ENCODE measurements at regions not wholly inside any gene's neighbourhood (a gene's known extent, or its start where the extent isn't known, plus 50 kb on each side); places are given as distances from the start of the nearest gene placed in this dataset.
"Not testable (repeated sequence)": the region's sequence is repeated elsewhere in the genome, so short reads cannot be mapped to it uniquely, and the experiment has no call there.

DNA sequence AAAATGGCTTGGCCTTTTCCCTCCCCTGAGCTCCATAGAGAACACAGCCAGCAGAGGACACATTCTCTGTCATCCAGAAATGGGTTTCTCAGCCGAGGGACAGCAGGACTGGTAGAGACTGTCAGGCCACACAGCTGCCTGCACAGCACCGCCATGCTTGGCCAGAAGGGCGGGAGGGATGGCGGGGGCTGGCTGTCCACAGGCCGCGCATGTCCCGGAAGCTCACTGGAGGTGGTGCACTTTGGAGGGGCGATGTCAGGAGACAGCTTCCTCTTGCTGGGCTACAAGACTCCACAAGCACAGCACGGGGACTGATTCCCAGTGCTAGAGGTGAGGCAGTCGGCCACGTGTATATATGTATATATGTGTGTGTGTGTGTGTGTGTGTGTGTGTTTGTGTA lies 125.3 kb downstream of the GOLGA6L4 start:
- DNase-seq, result not testable (repeated sequence)

DNA sequence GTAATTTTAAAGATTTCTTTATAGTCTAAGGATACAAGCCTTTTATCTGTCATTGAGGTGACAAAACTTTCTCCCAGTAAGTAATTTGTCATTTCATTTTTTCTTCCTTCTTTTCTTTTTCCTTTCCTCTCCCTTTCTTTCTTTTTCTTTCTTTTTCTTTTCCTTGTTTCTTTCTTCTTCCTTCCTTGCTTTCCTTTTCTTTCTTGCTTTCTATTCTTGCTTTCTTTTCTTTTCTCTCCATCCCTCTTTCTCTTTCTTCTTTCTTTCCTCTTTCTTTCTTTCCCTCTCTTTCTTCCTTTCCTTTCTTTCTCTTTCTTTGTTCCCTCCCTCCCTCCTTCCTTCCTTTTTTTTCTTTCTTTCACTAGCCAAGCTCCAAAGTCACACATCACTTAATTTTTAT lies 148.8 kb downstream of the GOLGA6L4 start:
- DNase-seq, result not testable (repeated sequence)

DNA sequence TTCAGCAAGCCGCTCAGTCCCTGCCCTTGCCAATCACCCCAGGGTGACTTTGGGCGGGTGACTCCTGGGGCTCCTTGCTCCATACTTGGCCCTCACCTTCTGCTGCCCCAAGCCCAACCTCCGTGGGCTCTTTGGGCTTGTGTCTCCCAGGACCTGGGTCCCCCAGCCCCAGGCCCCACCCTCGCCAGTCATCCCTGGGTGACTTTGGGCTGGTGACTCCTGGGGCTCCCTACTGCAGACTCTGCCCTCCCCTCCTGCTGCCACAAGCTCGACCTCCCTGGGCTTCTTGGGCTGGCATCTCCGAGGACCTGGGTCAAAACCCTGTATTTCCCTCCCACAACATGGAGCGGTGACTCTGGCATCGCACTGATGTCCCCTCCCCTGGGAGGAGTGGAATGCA lies 151.5 kb downstream of the GOLGA6L4 start:
- no peak for DNase-seq

DNA sequence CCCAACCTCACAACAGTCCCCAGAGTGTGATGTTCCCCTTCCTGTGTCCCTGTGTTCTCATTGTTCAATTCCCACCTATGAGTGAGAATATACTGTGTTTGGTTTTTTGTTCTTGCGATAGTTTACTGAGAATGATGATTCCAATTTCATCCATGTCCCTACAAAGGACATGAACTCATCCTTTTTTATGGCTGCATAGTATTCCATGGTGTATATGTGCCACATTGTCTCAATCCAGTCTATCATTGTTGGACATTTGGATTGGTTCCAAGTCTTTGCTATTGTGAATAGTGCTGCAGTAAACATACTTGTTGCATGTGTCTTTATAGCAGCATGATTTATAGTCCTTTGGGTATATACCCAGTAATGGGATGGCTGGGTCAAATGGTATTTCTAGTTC lies 152.6 kb downstream of the GOLGA6L4 start:
- not testable (repeated sequence) for DNase-seq

DNA sequence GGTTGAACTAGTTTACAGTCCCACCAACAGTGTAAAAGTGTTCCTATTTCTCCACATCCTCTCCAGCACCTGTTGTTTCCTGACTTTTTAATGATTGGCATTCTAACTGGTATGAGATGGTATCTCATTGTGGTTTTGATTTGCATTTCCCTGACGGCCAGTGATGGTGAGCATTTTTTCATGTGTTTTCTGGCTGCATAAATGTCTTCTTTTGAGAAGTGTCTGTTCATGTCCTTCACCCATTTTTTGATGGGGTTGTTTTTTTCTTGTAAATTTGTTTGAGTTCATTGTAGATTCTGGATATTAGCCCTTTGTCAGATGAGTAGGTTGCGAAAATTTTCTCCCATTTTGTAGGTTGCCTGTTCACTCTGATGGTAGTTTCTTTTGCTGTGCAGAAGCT lies 153.1 kb downstream of the GOLGA6L4 start:
- DNase-seq, result not testable (repeated sequence)

DNA sequence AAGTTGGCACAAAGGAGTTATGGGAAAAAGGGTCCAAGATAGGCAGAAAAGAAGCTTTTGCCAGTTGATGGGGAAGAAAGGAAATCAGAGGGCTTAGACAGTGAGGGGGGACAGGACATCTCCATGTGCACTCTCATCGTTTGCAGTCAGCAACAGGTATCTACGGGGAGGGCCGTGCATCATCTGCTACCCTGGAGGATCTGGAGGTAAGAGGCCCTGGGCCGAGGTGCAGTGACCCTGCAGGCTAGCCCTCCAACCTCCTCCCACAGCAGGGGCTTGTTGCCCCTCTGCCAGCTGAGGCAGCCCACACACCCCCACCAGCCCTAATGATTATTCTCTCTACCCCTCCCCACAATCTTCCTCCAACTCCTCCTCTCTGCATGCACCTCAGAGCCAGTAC lies 154.8 kb downstream of the GOLGA6L4 start:
- DNase-seq, result not testable (repeated sequence)

DNA sequence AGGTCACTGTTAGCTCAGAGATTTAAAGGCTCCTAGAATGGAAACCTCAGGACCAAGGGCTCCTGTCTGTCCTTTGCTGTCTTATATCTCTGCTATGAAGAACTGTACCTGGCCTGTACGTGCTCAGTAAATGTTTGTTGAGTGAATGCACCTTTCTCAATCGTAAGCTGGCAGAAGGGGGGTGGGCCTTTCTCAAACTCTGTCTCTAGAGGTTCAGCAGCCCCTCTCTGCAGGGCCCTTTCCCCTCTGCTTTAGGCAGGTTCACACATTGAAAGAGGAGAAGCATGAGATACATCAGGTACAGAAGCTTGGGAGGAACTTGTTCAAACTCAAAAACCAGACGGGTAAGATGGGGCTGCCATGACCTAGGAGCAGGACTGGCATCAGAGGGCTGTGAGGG lies 155.6 kb downstream of the GOLGA6L4 start:
- no peak for DNase-seq

DNA sequence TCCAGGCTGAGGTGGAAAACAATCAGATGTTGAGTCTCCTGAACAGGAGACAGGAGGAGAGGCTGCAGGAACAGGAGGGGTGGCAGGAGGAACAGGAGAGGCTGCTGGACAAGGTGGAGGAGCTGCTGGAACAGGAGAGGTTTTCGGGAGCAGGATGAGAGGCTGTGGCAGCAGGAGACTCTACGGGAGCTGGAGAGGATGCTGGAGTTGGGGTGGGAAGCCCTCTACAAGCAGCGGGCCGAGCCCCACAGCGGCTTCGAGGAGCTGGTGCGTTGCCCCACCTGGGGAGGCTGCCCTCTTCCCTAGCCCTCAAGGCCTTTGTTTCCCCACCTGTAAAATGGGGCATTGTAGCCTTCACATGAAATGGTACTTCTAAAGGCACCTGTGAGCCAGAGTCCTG lies 156.4 kb downstream of the GOLGA6L4 start:
- not testable (repeated sequence) for DNase-seq

DNA sequence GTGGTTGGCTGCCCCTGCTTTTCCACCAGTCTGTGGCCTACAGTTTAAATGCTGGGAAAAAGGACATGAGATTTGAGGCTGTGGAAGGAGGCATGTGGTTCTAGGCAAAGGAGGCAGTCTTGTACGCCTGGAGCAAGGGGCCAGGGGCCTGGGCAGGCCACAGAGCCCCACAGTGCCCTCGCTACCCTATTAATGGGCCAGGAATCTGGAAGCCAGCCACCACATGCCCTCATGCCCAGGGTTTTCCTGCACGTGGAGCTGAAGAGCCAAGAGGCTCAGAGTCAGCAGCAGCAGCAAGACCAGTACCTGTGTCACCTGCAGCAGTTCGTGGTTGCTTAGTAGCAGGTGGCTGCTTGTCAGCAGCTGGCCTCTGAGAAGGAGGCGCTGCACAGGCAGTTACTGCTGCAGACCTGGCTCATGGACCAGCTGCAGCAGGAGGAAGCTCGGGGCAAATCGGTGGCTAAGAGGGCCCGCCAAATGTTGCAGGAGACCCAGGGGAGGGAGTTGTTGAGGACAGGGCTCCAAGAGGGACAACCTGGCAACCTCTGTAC lies 157.9 kb downstream of the GOLGA6L4 start:
- DNase-seq, result not testable (repeated sequence)

DNA sequence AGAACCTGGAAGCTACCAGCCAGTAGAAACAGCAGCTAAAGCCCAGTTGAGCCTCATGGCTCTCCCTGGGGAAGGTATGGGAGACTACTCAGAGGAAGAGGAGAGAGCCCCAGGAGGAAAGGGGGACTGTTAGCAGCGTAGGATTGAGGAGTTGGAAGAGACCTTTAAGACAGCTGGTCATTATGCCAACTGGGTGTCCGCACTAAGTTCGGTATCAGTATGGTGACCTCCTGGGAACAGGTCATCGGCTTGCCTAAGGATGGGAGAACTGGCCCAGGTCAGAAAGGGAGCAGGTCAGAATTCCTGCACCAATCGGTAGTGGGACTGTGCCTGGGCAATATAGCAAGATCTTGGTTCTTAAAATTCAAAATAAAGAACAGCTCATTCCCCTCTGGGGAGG lies 158.4 kb downstream of the GOLGA6L4 start:
- DNase-seq, result not testable (repeated sequence)

DNA sequence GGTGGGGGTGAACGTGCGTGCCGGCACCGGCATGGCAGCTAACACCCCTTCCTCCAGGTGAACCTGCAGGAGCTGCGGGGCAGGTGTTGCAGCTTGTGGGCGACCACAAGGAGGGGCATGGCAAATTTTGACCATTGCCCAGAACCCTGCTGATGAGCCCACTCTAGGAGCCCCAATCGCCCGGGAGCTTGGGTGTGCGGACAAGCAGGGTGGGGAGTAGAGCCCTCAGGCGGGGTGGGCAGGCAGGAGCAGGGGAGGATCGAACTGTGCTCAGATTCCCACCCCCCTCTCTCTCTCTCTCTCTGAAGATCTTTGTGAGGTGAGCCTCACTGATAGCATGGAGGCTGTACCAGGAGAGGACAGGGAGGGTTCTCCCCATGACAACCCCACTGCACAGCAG lies 159.8 kb downstream of the GOLGA6L4 start:
- DNase-seq, result not testable (repeated sequence)

DNA sequence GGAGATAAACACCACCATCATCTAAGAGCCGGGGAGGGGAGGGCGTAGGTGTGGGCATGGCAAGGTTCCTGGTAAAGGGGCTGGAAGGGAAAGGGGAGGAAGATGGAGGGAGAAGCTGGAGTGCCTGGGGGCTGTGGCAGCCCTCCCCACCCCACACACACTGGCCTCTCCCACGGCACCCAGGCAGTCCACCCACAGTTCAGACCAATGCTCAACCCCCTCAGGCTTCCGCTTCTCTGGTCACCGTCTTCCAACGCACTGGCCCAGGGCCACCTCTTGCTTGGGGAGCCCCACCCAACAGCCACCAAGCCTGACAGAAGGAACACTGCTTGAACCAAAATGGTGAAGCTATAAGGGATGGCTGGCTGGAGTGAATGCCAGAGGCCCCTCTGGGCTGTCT lies 160.3 kb downstream of the GOLGA6L4 start:
- not testable (repeated sequence) for DNase-seq

DNA sequence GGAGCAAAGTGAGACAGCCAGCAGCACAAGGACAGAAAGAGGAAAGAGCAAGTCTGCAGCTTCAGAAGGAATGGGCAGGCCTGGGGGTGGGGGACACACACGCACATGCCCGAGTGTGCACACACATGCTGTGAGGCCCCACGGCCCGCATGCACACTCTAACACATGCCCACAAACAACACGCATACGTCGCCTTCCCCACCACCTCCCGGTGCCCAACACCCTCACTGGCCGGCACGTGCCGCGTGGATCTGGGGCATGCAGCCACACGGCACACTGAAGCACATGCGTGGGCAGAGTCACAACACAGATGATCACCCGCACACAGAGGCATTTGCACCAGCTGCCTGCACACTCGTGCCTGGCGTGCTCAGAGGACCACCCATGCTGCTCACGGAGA lies 161.5 kb downstream of the GOLGA6L4 start:
- not testable (repeated sequence) for DNase-seq

DNA sequence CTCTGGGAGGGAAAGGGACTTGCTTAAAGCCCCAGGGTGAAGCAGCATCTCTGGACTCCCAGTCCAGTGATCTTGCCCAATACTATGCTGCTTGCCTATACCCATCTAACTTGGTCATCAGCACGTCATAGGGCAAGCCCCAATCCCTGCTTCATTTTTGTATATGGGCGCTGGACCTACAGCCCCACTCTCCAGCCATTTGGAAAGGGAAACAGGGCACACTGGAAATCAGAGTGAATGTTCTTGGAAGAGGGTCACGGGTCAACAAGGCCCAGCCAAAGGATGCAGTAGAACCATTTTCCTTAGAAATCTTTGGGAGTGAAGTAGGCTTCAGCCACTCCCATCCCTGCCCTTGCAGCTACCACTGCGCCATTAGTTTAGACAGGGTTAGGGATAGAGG lies 162.5 kb downstream of the GOLGA6L4 start:
- not testable (repeated sequence) for DNase-seq

DNA sequence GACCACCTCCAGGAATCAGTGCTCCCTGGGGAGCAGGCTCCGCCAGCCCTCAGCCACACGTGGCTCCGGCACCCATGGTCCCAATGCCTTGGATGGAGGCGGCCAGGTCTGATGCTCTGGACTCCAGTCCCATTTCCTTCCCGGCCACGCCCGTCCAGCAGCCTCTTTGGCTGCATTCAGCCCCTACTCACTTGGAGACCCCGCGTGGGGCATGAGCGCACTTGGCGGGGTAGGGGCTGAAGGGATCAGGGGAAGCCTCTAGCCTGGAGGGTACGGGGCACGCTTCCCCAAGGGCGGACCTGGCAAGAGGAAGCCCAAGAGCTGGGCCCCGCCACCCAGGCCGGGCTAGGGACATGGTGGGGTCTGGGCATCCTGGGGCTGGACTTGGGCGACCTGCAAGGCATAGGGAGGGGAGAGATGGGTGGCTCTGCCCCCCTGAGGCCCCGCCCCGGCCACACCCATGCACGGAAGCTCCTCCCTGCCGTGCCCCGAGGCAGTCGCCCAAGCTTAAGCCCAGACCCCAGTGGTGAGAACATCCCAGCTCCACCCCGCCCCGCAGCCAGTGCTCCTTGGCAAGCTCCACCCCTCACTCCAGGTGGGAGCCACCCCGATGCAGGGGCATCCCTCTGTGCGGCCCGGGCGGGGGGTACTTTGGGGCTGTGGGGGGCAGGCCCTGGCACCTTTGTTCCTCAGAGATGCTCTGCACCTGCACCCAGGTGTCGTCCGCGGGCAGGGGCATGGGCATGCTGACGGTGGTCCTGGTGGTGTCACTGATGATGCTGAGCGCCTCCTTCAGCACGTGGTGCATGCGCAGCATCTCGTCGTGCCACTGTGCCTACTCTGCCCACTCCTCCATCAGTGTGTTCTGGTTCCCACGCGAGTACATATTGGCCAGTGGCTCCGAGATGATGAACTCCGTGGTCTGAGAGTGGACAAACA lies 163.5 kb downstream of the GOLGA6L4 start:
- DNase-seq, result no peak

DNA sequence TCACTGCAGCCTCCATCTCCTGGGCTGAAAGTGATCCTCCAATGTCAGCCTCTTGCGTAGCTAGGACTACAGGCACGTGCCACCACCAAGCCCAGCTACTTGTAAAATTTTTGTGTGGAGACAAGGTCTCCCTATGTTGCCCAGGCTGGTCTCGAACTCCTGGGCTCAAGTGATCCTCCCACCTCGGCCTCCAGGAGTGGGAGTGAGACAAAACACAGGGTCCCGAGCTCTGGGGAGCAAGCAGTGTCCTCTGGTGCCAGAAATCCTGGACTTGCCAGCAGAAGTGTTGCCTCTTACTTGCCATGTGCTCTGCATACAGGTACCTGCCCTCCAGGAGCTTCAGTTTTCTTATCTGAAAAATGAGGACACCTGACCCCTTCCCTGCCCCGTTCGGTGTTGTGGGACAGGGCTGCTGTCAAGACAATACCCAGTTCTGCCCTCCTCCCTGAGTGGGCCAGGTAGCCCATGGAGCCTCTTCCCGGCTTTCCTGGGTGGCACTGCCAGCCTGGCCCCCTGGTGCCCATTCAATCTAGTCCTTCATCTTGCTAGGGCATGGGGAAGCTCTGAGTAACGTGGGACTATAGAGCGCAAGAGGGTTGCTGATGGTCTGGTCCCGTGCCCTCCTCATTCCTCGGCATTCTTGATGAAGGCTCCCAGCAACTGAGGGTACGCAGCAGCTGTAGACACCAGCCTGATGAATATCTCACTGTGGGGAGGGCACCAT lies 164.6 kb downstream of the GOLGA6L4 start:
- DNase-seq, result no peak

DNA sequence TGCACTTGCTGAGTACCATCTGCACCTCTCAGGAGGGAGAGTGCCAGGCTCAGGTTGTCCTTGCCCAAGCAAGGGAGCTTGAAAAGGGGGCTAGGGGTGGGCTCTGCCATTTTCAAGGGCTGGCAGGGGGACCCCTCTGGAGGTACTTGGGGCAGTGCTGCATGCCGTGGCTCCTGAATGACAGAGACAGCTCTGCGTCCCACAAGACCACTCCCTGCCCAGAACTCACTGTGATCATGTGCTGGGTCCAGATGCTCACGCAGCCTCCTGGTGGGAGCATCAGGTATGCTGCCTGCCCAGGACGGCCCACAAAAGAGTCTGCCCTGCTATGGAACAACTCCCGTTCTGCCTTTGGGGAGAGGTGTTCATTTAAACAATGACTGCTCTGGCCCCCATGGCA lies 165.2 kb downstream of the GOLGA6L4 start:
- DNase-seq, result no peak

DNA sequence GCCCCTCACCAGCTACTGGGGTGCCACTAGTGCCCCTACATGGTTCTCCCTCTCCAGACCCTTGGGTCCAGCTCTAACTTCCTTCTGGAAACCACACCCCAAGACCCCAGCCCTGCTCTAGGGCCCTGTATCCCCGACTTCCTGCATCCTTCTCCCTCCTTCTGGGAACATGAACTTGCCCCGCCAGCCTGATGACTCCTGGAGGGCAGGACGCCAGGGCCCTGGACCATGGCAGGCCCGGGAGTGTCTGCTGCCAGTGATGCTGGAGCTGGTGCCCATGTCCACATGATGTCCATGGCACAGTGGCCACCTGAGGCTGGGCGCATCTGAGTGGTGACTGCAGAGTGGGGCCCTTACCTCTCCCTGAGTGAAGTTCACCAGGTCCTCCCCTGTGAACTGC lies 165.9 kb downstream of the GOLGA6L4 start:
- DNase-seq, result not testable (repeated sequence)

DNA sequence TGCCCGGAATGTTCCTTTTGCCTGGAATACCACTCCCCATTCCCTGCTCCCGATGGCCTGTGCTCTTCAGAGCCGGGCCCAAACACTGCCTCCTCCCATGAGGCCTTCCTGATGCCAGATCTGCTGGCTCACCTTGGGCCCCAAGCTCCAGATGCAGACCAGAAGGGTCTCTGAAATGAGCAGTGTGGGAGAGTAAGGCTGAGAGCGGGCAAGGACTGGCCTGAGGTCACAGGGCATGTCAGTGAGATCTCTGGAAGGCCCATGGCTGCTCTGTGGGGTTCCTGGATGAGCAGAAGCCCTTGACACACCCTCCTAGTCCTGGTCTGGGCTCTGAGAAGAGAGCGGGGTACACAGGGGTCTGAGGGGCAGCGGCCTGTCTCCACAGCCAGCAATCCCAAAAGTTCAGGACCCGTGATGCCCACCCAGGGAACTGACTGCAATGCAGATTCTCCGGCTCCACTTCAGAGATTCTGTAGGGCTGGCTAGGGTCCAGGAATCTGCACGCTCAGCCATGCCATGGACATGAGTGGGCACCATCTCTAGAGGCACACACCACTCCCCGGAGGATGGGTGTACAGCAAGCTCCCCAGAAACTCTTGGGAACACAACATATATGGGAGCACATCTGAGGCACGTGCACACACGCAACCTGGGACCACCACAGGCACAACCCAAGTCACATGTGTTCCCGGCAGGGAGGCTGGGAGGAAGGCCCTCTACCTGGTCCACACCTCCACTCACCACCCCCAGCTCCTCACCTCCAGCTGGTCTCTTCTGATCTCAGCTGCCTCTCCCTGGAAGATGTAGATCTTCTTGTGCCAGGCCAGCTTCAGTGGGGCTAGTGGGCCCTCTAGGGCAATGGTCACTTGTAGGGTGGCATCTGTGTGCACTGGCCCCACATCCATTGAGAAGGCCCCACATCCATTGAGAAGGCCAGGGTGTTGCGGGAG lies 166.6 kb downstream of the GOLGA6L4 start:
- not testable (repeated sequence) for DNase-seq

DNA sequence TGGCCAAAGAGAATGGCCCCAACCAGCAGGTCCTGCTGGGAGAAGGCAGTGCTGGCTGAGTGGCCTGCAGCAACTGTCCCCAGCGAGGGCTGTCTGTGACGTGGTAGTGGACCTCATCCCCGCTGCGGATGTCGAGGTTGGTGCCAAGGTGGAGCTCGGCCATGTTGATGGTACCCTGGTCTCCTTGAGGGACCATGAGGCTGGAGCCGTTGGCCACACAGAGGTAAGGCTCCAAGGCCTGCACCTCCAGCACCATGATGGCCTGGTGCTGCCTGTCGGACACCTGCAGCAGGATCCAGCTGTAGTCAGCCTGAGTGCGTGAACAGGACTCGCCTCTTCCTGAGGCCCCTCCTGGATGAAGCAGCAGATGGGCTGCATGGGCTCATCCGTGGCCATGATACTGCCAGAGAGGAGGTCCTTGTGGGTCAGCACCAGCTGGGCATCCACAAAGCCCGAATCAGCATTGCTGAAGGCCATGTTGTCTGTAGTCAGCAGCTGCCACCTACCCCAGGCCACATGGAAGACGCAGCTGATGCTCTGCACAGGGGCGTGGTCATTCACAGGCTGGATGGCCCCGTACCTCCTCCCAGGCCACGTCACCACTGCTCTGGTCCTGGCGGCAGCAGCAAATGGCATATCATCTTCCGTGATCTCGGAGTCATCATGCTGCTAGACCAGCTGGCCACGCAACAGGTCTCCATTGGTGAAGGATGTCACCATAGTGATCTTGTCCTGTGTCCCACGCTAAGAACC lies 167.5 kb downstream of the GOLGA6L4 start:
- no peak for DNase-seq

DNA sequence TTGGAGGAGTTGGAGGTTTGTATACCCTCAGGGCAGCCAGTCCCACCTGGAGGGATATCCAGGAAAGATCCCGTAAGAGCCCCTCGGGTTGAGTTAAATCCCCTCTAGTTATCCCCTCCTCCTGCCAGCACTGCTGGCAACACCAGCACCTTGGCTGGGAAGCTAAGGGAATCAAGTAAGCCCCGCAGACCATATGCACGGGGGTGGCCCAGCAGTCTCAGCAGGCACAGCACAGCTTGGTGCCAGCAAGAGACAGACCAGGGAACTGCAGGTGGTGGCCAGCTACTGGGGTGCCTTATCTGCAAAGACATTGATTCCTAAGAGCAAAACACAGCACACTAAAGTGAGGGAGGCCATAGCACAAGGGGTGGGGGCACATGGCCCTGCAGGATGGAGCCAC lies 173.8 kb downstream of the GOLGA6L4 start:
- DNase-seq, result not testable (repeated sequence)

All from CD4-positive, alpha-beta T cell treated with Interleukin-21 for 1 hour (primary cell).